OCI-LY7 (cell line): ENCODE measurements at regions not wholly inside any gene's neighbourhood (a gene's known extent, or its start where the extent isn't known, plus 50 kb on each side); places are given as distances from the start of the nearest gene placed in this dataset.
"Not testable (repeated sequence)": the region's sequence is repeated elsewhere in the genome, so short reads cannot be mapped to it uniquely, and the experiment has no call there.

ENCODE experiments used
- BruUV-seq: library from RNA; stranded (reverse); fragments of 400-500 nt; replicated peaks from 2 replicates; lab custom pipeline; 2021; lab: Mats Ljungman, UMichigan
- CTCF ChIA-PET: fragments of 300-600 bp; sonication (Branson Sonifier 250); formaldehyde crosslinking; loops from one replicate; lab custom pipeline; 2022; ENCODE audit warnings: antibody characterized with exemption; ENCODE audit not compliant: unreplicated experiment; lab: Charles Lee
- POLR2A ChIA-PET: fragments of 300-600 bp; sonication (Branson Sonifier 250); formaldehyde crosslinking; loops from one replicate; lab custom pipeline; 2022; ENCODE audit warnings: antibody characterized with exemption; lab: Charles Lee
- DNase-seq: peaks from one replicate; pipeline ENCODE4 v3.0.0-alpha.2; 2015; ENCODE audit warnings: low spot score
- H2AFZ ChIP-seq: fragments of 200-600 bp; sonication (generic), shearing (Covaris generic); 2 replicates; pipeline ENCODE4 v1.6.1; 2014; ENCODE audit warnings: mild to moderate bottlenecking, antibody characterized with exemption, low read length, moderate library complexity
- H3K27ac ChIP-seq: fragments of 200-600 bp; sonication (generic); 2 replicates; pipeline ENCODE4 v1.5.1; 2014; ENCODE audit warnings: mixed run types, low read depth, mild to moderate bottlenecking, moderate library complexity, low read length, inconsistent platforms; ENCODE audit not compliant: poor library complexity, severe bottlenecking
- H3K36me3 ChIP-seq: fragments of 200-600 bp; sonication (generic); 2 replicates; pipeline ENCODE4 v1.6.1; 2014; ENCODE audit warnings: mild to moderate bottlenecking, antibody characterized with exemption, low read length, moderate library complexity, mixed read lengths; ENCODE audit not compliant: insufficient read depth
- H3K4me1 ChIP-seq: fragments of 200-600 bp; sonication (generic); 2 replicates; pipeline ENCODE4 v1.5.1; 2014; ENCODE audit warnings: mild to moderate bottlenecking, low read length; ENCODE audit not compliant: insufficient read depth, poor library complexity, severe bottlenecking
- H3K4me2 ChIP-seq: fragments of 200-600 bp; sonication (generic); 2 replicates; pipeline ENCODE4 v1.6.1; 2014; ENCODE audit warnings: mild to moderate bottlenecking, low read length
- H3K4me3 ChIP-seq: fragments of 200-600 bp; sonication (generic); 2 replicates; pipeline ENCODE4 v1.5.1; 2014; ENCODE audit warnings: mild to moderate bottlenecking, low read depth, low read length; ENCODE audit not compliant: poor library complexity, severe bottlenecking
- H3K79me2 ChIP-seq: fragments of 200-600 bp; sonication (generic); 2 replicates; pipeline ENCODE4 v1.6.1; 2016; ENCODE audit warnings: low read depth, mild to moderate bottlenecking, low read length, moderate library complexity, mixed read lengths; ENCODE audit not compliant: insufficient read depth
- H3K9me2 ChIP-seq: fragments of 200-600 bp; sonication (generic); 2 replicates; pipeline ENCODE4 v1.6.1; 2016; ENCODE audit warnings: mild to moderate bottlenecking, low read length, mixed read lengths; ENCODE audit not compliant: insufficient read depth
- H3K9me3 ChIP-seq: fragments of 200-600 bp; sonication (generic); 2 replicates; pipeline ENCODE4 v1.6.1; 2014; ENCODE audit warnings: mild to moderate bottlenecking, mixed run types, low read length, mixed read lengths
- H4K20me1 ChIP-seq: fragments of 200-600 bp; sonication (generic); 2 replicates; pipeline ENCODE4 v1.6.1; 2014; ENCODE audit warnings: mild to moderate bottlenecking, antibody characterized with exemption, low read length, moderate library complexity, mixed read lengths; ENCODE audit not compliant: insufficient read depth
- intact Hi-C: fragments of 100-400 bp; cut with micrococcal nuclease; formaldehyde crosslinking; loops from one replicate; pipeline ENCODE4 v1.10.0; 2022; ENCODE audit not compliant: unreplicated experiment

DNA sequence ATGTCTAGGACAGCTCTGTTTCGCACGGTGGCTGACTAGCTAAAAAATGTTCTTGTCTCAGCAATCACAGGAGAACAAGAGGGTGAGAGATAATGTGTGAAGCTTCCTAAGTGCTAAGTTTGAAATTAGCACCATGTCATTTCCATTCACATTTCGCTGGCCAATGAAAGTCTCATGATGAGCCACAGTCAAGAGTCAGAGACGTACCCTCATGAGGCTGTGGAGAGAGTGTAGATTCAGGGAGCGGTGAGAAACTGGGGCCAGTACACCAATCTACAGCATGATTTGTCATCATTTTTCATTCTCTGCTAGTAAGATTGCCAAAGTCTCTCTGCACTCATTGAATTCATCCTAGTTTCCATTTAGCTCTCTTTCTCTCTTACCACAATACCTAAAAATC, 98.1 kb downstream of the FAM72C start:
- H3K9me3 ChIP-seq: not testable (repeated sequence)

DNA sequence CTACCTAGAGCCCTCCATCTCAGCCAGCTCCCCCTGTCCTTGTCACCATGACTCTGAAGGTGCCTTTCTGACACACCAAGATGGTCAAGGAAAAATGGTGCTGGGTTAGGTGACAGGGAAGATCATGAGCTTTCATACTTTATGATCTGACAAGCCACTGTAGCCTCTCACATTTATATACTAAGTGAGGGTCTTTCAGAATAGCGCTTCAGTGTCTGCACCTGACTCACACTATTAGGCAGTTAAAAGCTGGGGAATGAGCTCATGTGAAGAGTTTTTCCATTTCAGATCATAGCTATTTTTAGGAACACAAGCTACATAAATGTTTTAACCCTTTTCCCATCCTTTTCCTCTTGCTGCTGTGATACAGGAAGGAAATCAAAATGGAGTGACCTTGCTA, 101.4 kb downstream of the FAM72C start:
- H4K20me1 ChIP-seq, H3K4me2 ChIP-seq, BruUV-seq, H3K79me2 ChIP-seq, H3K9me2 ChIP-seq, H2AFZ ChIP-seq, CTCF ChIA-PET, intact Hi-C loops, H3K9me3 ChIP-seq, POLR2A ChIA-PET, DNase-seq, H3K4me3 ChIP-seq, H3K36me3 ChIP-seq, H3K27ac ChIP-seq, H3K4me1 ChIP-seq: not testable (repeated sequence)

More for the DNA sequence above, 98.1 kb downstream of the FAM72C start:
- H4K20me1 ChIP-seq, DNase-seq, H3K36me3 ChIP-seq, intact Hi-C loops, H3K4me3 ChIP-seq, H3K9me2 ChIP-seq, H3K27ac ChIP-seq, H2AFZ ChIP-seq, H3K4me2 ChIP-seq, POLR2A ChIA-PET, BruUV-seq, H3K79me2 ChIP-seq, CTCF ChIA-PET, H3K4me1 ChIP-seq: not testable (repeated sequence)

DNA sequence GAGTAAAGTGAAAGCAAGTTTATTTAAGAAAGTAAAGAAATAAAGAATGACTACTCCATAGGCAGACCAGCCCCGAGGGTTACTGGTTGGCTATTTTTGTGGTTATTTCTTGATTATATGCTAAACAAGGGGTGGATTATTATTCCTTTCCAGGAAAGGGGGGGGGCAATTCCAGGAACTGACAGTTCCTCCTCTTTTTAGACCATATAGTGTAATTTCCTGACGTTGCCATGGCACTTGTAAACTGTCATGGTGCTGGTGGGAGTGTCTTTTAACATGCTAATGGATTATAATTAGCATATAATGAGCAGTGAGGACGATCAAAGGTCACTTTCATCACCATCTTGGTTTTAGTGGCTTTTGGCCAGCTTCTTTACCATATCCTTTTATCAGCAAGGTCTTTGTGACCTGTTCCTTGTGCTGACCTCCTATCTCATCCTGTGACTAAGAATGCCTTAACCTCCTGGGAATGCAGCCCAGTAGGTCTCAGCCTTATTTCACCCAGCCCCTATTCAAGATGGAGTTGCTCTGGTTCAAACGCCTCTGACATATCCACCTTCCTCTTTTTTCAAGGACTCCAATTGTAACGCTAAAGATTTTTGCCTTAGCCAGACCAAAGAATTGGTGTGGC, 104.1 kb downstream of the FAM72C start:
- H3K4me3 ChIP-seq, CTCF ChIA-PET, H3K36me3 ChIP-seq, POLR2A ChIA-PET, H3K4me2 ChIP-seq, BruUV-seq, intact Hi-C loops, H2AFZ ChIP-seq, H4K20me1 ChIP-seq, H3K4me1 ChIP-seq, H3K9me3 ChIP-seq, DNase-seq, H3K27ac ChIP-seq, H3K9me2 ChIP-seq, H3K79me2 ChIP-seq: not testable (repeated sequence)

DNA sequence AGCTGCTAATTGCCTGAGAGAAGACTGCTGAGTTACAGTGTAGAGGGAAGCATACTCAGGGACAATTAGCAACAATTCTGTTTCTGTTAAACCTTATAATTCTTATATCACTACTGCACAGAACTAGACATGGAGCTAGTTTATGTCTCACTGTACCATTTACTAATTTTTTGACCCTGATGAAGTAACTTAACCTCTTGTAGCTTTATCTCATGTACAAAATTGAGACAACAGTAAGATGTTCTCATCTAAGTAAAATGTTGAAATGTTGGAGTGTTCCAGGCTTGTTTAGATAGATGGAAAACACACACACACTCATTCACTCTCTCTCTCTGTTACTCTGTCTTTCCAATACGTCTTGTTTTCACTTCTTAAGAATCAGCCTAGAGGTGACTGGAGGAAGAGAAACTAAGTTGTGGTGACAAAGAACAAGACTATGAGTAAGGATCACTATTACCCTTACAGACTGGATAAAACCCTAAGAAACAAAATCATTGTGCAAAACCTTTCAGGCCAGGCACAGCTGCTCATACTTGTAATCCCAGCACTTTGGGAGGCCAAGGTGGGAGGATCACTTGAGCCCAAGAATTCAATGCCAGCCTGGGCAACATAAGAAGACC, 107.8 kb downstream of the FAM72C start:
- H3K36me3 ChIP-seq, intact Hi-C loops, H3K9me2 ChIP-seq, H3K4me3 ChIP-seq, POLR2A ChIA-PET, H3K4me1 ChIP-seq, H3K4me2 ChIP-seq, CTCF ChIA-PET, BruUV-seq, H3K27ac ChIP-seq, DNase-seq, H2AFZ ChIP-seq, H4K20me1 ChIP-seq, H3K79me2 ChIP-seq, H3K9me3 ChIP-seq: not testable (repeated sequence)

DNA sequence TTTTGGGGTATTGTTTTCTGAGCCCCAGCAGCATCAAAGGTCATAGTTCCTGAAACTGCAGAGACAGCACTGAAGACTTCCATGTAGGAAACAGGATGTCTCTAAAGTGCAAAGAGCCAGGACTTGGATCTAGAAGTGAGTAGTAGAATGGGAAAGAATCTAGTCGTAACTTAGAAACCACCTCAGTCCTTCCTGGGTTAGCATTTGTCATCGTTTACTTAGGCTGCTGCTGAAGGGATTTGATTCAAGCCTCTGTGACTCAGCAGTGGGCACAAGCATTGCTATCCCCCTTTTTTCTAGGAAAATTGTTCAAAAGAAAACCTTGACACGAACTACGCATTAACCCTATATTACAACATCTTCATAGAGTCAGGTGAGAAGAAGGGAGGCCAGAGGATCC, 109.1 kb downstream of the FAM72C start:
- POLR2A ChIA-PET, H3K36me3 ChIP-seq, intact Hi-C loops, BruUV-seq, DNase-seq, H3K27ac ChIP-seq, H3K79me2 ChIP-seq, CTCF ChIA-PET, H2AFZ ChIP-seq, H4K20me1 ChIP-seq, H3K4me1 ChIP-seq, H3K4me2 ChIP-seq, H3K4me3 ChIP-seq, H3K9me3 ChIP-seq, H3K9me2 ChIP-seq: not testable (repeated sequence)

DNA sequence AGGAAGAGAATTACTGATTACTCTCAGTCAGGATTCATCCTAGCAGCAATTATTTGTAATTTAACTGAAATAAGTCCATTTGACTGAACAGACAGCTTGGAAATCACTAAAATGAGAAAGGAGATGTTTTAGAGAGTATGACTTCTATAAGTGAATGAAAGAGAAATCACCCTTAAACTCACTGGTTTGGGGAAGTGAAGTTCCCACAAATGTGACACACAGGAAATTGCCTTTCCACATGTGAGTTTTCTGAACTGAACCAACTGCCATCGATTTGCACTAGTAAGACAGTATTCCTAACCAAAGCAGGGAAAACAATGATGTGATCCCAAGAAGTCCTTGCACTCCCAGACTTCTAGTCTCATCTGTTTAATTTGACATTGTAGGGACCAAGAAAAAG, 110.5 kb downstream of the FAM72C start:
- CTCF ChIA-PET, H3K4me1 ChIP-seq, H3K9me3 ChIP-seq, H4K20me1 ChIP-seq, BruUV-seq, intact Hi-C loops, H3K9me2 ChIP-seq, POLR2A ChIA-PET, DNase-seq, H3K36me3 ChIP-seq, H3K4me3 ChIP-seq, H3K79me2 ChIP-seq, H3K27ac ChIP-seq, H3K4me2 ChIP-seq, H2AFZ ChIP-seq: not testable (repeated sequence)
